ENCODE measurements at regions not wholly inside any gene's neighbourhood (a gene's known extent, or its start where the extent isn't known, plus 50 kb on each side); places are given as distances from the start of the nearest gene placed in this dataset.
"Not testable (repeated sequence)": the region's sequence is repeated elsewhere in the genome, so short reads cannot be mapped to it uniquely, and the experiment has no call there.

- DNase-seq, result no peak
Observed at GRCh38 chr1:221867003-221867402, 125.1 kb upstream of the DUSP10 start.

GRCh38 chr1:221865808-221866207 is 123.9 kb upstream of the DUSP10 start:
- peak; percentile 96 for DNase-seq

- no peak for DNase-seq
Observed at GRCh38 chr1:221863635-221864034, 121.7 kb upstream of the DUSP10 start.

GRCh38 chr1:221862971-221863370 is 121.1 kb upstream of the DUSP10 start:
- no peak for DNase-seq

GRCh38 chr1:221858818-221859611 is 117.1 kb upstream of the DUSP10 start:
- DNase-seq, result peak; percentile 79

GRCh38 chr1:221857094-221857444 is 115.2 kb upstream of the DUSP10 start:
- not testable (repeated sequence) for DNase-seq

GRCh38 chr1:221856228-221857093 is 114.6 kb upstream of the DUSP10 start:
- DNase-seq, result peak; percentile 82

- no peak for DNase-seq
Observed at GRCh38 chr1:221855156-221855555, 113.3 kb upstream of the DUSP10 start.

- DNase-seq, result no peak
Observed at GRCh38 chr1:221851336-221851735, 109.4 kb upstream of the DUSP10 start.

GRCh38 chr1:221850470-221851187 is 108.7 kb upstream of the DUSP10 start:
- no peak for DNase-seq

GRCh38 chr1:221849897-221850296 is 108.0 kb upstream of the DUSP10 start:
- no peak for DNase-seq

- DNase-seq, result no peak
Observed at GRCh38 chr1:221849110-221849509, 107.2 kb upstream of the DUSP10 start.

- no peak for DNase-seq
Observed at GRCh38 chr1:221847676-221848075, 105.8 kb upstream of the DUSP10 start.

- DNase-seq, result peak; percentile 65
Observed at GRCh38 chr1:221845650-221846371, 103.9 kb upstream of the DUSP10 start.

GRCh38 chr1:221841983-221842335 is 100.1 kb upstream of the DUSP10 start:
- DNase-seq, result no peak

- DNase-seq, result peak; percentile 45
Observed at GRCh38 chr1:221841251-221841982, 99.5 kb upstream of the DUSP10 start.

- no peak for DNase-seq
Observed at GRCh38 chr1:221840511-221841243, 98.8 kb upstream of the DUSP10 start.

- peak; percentile 43 for DNase-seq
Observed at GRCh38 chr1:221839782-221840395, 98.0 kb upstream of the DUSP10 start.

- DNase-seq, result no peak
Observed at GRCh38 chr1:221839321-221839720, 97.4 kb upstream of the DUSP10 start.

- DNase-seq, result no peak
Observed at GRCh38 chr1:221837896-221838295, 96.0 kb upstream of the DUSP10 start.

Measured in fibroblast of upper back skin (primary cell).